Progenitor cell of endocrine pancreas (in vitro differentiated cells): ENCODE measurements at regions not wholly inside any gene's neighbourhood (a gene's known extent, or its start where the extent isn't known, plus 50 kb on each side); places are given as distances from the start of the nearest gene placed in this dataset.

Experiments used
- DNase-seq: peaks from one replicate; pipeline ENCODE4 v3.0.0; 2021; ENCODE audit warnings: low spot score; ENCODE audit not compliant: unreplicated experiment
- H3K27ac Mint-ChIP-seq: 2 replicates; pipeline ENCODE4 v1.8.0; 2021; ENCODE audit warnings: mild to moderate bottlenecking, moderate library complexity, mixed read lengths
- H3K27me3 Mint-ChIP-seq: 2 replicates; pipeline ENCODE4 v1.8.0; 2021; ENCODE audit warnings: mixed read lengths
- H3K36me3 Mint-ChIP-seq: 2 replicates; pipeline ENCODE4 v1.8.0; 2022; ENCODE audit warnings: mixed read lengths; ENCODE audit not compliant: insufficient read depth
- H3K4me1 Mint-ChIP-seq: 2 replicates; pipeline ENCODE4 v1.8.0; 2021; ENCODE audit warnings: low read depth, mixed read lengths
- H3K4me3 Mint-ChIP-seq: 2 replicates; pipeline ENCODE4 v1.8.0; 2021; ENCODE audit warnings: low read depth, mild to moderate bottlenecking, moderate library complexity, mixed read lengths
- H3K9me3 Mint-ChIP-seq: 2 replicates; pipeline ENCODE4 v1.8.0; 2021; ENCODE audit warnings: low read depth, mixed read lengths
- TF ChIP-seq, protein P1 (sequence below): fragments of 200-600 bp; sonication (generic); IDR thresholded peaks from one replicate; pipeline ENCODE4 v1.5.0; 2021; ENCODE audit warnings: antibody characterized with exemption, mild to moderate bottlenecking; ENCODE audit not compliant: unreplicated experiment

DNA sequence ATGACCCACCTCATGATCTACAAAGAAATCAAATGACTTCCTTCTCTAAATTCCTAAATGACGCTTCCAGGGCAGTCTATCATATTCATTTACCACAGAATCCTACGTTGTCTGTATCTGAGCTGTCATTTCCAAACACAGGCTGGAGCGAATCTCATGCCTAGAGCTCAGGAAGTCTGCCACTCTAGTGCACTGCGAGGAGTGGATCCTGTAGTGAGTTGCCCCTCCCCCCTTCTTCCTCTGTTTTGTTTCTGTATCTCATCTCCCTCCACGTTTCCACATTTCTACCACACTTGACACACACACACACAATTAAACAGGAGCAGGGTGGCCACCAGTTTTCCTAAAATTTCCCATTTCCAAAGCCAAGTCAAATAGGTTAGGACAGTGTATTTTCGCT lies 415.4 kb upstream of the PRICKLE1 start:
- Mint-ChIP-seq H3K9me3 (peaks cover 6% of the 10 kb centered on the region), H3K4me1 (peaks cover 7% of the 10 kb centered on the region), H3K4me3 (no peak overlapping the region), H3K36me3 (no peaks in the 10 kb centered on the region), H3K27me3 (no peaks in the 10 kb centered on the region), H3K27ac (no peak overlapping the region)
- TF ChIP-seq, protein P1, sequence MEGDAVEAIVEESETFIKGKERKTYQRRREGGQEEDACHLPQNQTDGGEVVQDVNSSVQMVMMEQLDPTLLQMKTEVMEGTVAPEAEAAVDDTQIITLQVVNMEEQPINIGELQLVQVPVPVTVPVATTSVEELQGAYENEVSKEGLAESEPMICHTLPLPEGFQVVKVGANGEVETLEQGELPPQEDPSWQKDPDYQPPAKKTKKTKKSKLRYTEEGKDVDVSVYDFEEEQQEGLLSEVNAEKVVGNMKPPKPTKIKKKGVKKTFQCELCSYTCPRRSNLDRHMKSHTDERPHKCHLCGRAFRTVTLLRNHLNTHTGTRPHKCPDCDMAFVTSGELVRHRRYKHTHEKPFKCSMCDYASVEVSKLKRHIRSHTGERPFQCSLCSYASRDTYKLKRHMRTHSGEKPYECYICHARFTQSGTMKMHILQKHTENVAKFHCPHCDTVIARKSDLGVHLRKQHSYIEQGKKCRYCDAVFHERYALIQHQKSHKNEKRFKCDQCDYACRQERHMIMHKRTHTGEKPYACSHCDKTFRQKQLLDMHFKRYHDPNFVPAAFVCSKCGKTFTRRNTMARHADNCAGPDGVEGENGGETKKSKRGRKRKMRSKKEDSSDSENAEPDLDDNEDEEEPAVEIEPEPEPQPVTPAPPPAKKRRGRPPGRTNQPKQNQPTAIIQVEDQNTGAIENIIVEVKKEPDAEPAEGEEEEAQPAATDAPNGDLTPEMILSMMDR, result no peak
- no peak for DNase-seq

DNA sequence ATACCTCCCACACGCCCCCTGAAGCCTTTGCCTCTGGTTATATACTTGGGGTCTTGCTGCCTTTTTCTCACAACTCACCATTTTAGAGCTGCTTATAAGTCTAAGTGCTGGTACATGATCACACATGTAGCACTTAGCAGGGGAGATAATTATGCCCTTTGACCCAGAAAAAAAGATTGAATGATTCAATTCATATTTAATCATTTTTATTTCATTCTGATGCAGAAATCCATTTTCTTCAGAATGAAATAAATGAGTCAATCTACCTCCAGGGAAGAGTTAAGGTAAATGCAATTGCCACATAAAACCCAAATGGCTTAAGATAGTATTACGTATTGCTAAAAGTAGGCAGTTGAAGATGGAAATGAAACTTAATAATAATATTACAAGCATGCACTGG lies 414.6 kb upstream of the PRICKLE1 start:
- TF ChIP-seq, protein P1, result no peak
- DNase-seq, result no peak
- Mint-ChIP-seq H3K9me3 (peaks cover 6% of the 10 kb centered on the region), H3K27ac (no peak overlapping the region), H3K4me1 (peaks cover 12% of the 10 kb centered on the region), H3K4me3 (no peak overlapping the region), H3K36me3 (no peaks in the 10 kb centered on the region), H3K27me3 (no peaks in the 10 kb centered on the region)

DNA sequence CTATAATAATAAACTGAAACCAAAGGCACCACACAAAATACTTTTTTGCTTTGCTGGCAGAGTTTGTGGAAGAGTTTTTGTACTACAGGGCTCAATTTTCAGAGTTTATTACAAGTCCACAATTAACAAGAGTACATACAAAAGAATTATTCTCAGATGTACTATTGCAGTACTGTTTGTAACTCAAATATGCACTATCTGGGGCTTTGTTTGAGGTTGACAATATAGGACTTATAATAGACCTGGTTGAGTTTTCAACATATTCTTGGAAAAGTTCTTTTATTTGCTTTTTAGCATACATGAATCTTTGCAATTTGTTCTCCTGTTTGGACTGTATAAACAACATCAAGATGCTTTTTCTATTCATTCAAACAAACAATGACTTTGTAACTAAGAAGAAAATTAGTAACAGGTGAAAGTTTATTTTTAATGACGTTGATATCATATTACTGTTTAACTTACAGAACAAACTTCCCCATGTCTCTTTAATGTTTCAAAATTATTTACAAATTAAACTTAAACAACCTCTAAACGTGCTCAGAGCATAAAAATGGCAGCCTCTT lies 407.4 kb upstream of the PRICKLE1 start:
- Mint-ChIP-seq H3K4me3 (no peak overlapping the region), H3K9me3 (no peaks in the 10 kb centered on the region), H3K36me3 (no peaks in the 10 kb centered on the region), H3K4me1 (peaks cover 16% of the 10 kb centered on the region), H3K27me3 (no peaks in the 10 kb centered on the region), H3K27ac (no peak overlapping the region)
- TF ChIP-seq, protein P1, result no peak
- DNase-seq, result no peak

DNA sequence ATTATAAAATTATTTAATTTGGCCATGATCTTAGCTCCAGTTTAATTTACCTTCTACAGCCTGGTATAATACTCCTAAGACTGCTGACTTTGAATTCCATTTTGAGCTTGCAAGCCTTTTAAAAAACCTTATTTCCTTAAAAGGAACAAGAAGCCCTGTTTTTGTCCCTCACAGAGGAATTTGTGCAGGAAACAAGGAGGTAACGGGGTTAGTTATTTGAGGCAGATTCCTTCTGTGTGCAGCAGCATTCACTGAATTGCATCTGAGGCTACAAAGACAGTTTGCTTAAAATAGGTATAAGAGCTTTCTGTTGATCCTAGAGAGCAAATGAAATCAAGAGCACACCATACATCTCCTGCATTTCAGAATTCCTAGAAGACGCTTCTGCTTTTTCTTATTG lies 403.3 kb upstream of the PRICKLE1 start:
- Mint-ChIP-seq H3K9me3 (no peaks in the 10 kb centered on the region), H3K36me3 (no peaks in the 10 kb centered on the region), H3K27ac (no peak overlapping the region), H3K27me3 (no peaks in the 10 kb centered on the region), H3K4me3 (no peak overlapping the region), H3K4me1 (peaks cover 14% of the 10 kb centered on the region)
- no peak for DNase-seq
- TF ChIP-seq, protein P1, result no peak

DNA sequence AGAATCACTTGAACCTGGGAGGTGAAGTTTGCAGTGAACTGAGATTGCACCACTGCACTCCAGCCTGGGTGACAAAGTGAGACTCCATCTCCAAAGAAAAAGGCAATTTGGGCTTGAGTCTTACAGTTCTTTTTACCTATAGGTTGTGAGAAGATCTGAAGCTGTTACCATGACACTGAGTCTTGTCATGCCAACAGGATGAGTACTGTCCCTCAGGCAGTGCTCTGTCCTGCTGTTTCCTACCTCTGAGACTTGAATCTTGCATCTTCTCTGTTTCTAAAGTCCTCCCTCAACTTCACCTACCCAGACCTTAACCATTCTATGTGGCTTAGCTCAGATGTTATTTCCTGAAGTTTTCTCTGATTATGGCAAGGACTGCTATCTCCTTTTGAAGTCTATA lies 400.8 kb upstream of the PRICKLE1 start:
- Mint-ChIP-seq H3K4me3 (no peak overlapping the region), H3K36me3 (no peaks in the 10 kb centered on the region), H3K27me3 (no peaks in the 10 kb centered on the region), H3K9me3 (no peaks in the 10 kb centered on the region), H3K27ac (no peak overlapping the region), H3K4me1 (peaks cover 33% of the 10 kb centered on the region)
- no peak for DNase-seq
- TF ChIP-seq, protein P1, result no peak
